Endodermal cell (in vitro differentiated cells): ENCODE measurements at regions not wholly inside any gene's neighbourhood (a gene's known extent, or its start where the extent isn't known, plus 50 kb on each side); places are given as distances from the start of the nearest gene placed in this dataset.

Experiments used
- DNase-seq: peaks from one replicate; pipeline ENCODE4 v3.0.0-alpha.2; 2017
- H3K27ac ChIP-seq: 2 replicates; pipeline ENCODE4 v1.5.1; 2013; ENCODE audit warnings: mild to moderate bottlenecking, low read depth, low read length, moderate library complexity
- H3K27me3 ChIP-seq: 2 replicates; pipeline ENCODE4 v1.6.1; 2013; ENCODE audit warnings: mild to moderate bottlenecking, low read length, moderate library complexity; ENCODE audit not compliant: insufficient read depth, control insufficient read depth, poor library complexity, severe bottlenecking
- H3K36me3 ChIP-seq: 2 replicates; pipeline ENCODE4 v1.7.0; 2013; ENCODE audit warnings: mild to moderate bottlenecking, low read length, moderate library complexity; ENCODE audit not compliant: control insufficient read depth, insufficient read depth
- H3K4me1 ChIP-seq: one replicate; pipeline ENCODE4 v1.7.0; 2013; ENCODE audit warnings: low read length; ENCODE audit not compliant: control insufficient read depth, insufficient read depth
- H3K4me3 ChIP-seq: 2 replicates; pipeline ENCODE4 v1.5.1; 2013; ENCODE audit warnings: mild to moderate bottlenecking, low read length, moderate library complexity
- H3K9ac ChIP-seq: 2 replicates; pipeline ENCODE4 v1.6.1; 2013; ENCODE audit warnings: mild to moderate bottlenecking, low read length, moderate library complexity; ENCODE audit not compliant: poor library complexity, severe bottlenecking; ENCODE audit errors: extremely low read depth
- H3K9me3 ChIP-seq: 2 replicates; pipeline ENCODE4 v1.6.1; 2013; ENCODE audit warnings: mild to moderate bottlenecking, low read length, moderate library complexity; ENCODE audit not compliant: control insufficient read depth
- H3K27ac Mint-ChIP-seq: 2 replicates; pipeline ENCODE4 v1.8.0; 2020; ENCODE audit warnings: mixed read lengths
- H3K27me3 Mint-ChIP-seq: 2 replicates; pipeline ENCODE4 v1.8.0; 2021; ENCODE audit warnings: mild to moderate bottlenecking, mixed read lengths; ENCODE audit not compliant: insufficient read depth
- H3K36me3 Mint-ChIP-seq: 2 replicates; pipeline ENCODE4 v1.8.0; 2020; ENCODE audit warnings: low read depth, mixed read lengths
- H3K4me1 Mint-ChIP-seq: 2 replicates; pipeline ENCODE4 v1.8.0; 2020; ENCODE audit warnings: mixed read lengths
- H3K4me3 Mint-ChIP-seq: 2 replicates; pipeline ENCODE4 v1.8.0; 2020; ENCODE audit warnings: mild to moderate bottlenecking, moderate library complexity, mixed read lengths
- H3K9me3 Mint-ChIP-seq: 2 replicates; pipeline ENCODE4 v1.8.0; 2020; ENCODE audit warnings: mild to moderate bottlenecking, mixed read lengths
- whole genome bisulfite sequencing, 2 experiments: methylation state at CpG; one replicate each; pipeline versions ENCODE4 v1.1.5 to v1.1.7; 2013; ENCODE audit warnings: missing lambda C conversion rate in 2 of 2, mixed read lengths in 1 of 2; ENCODE audit not compliant: insufficient coverage in 1 of 2, insufficient read length in 1 of 2; 5-methylcytosine and 5-hydroxymethylcytosine counted together
- TF ChIP-seq, protein P1 (sequence below): fragments of 200-600 bp; sonication (generic); conservative IDR thresholded peaks from 2 replicates; pipeline ENCODE4 v1.5.0; 2021; ENCODE audit warnings: antibody characterized with exemption, mild to moderate bottlenecking

DNA sequence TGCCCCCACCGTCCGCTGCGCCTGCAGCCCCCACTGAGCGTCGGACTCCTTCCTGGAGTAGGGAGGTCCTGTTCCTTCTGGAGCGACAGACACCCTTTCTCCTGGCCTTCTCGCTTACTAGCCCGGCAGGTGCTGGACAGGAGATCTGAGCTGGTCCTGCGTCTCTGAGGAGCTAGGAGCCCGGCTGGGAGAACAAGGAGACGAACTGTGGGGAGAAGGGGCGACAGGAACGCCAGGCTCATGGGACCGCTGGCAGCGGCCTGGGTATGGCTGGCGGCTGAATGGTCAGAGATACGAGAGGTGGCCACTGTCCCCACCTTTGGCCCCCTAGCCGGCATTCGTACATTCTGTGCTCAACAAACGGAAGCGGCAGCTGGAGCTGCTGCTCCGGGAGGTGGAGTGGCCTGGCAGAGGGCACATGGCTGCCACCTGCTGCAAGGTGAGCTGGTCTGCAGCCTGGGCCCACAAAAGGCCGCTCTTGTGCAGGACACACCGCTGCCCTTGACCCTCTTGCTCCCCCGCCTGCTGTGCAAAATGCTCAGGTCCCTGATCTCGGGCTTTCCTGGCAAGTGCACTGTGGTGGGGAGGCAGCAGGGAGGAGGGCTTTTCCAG is 2066.7 kb downstream of the TP53TG3F start:
- DNase-seq: no peak
- Histone ChIP-seq H3K9ac (no peak overlapping the region), H3K27me3 (no peaks in the 10 kb centered on the region), H3K4me1 (no peaks in the 10 kb centered on the region), H3K9me3 (peaks cover 80% of the 10 kb centered on the region), H3K4me3 (no peak overlapping the region), H3K36me3 (no peaks in the 10 kb centered on the region), H3K27ac (no peak overlapping the region)
- Mint-ChIP-seq H3K9me3 (peaks cover 91% of the 10 kb centered on the region), H3K4me1 (no peaks in the 10 kb centered on the region), H3K27ac (no peak overlapping the region), H3K36me3 (no peaks in the 10 kb centered on the region), H3K4me3 (no peak overlapping the region), H3K27me3 (no peaks in the 10 kb centered on the region)
- TF ChIP-seq, protein P1, sequence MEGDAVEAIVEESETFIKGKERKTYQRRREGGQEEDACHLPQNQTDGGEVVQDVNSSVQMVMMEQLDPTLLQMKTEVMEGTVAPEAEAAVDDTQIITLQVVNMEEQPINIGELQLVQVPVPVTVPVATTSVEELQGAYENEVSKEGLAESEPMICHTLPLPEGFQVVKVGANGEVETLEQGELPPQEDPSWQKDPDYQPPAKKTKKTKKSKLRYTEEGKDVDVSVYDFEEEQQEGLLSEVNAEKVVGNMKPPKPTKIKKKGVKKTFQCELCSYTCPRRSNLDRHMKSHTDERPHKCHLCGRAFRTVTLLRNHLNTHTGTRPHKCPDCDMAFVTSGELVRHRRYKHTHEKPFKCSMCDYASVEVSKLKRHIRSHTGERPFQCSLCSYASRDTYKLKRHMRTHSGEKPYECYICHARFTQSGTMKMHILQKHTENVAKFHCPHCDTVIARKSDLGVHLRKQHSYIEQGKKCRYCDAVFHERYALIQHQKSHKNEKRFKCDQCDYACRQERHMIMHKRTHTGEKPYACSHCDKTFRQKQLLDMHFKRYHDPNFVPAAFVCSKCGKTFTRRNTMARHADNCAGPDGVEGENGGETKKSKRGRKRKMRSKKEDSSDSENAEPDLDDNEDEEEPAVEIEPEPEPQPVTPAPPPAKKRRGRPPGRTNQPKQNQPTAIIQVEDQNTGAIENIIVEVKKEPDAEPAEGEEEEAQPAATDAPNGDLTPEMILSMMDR: no peak
- 85 to 87% methylated on average over 11 to 26 of the region's 26 CpGs for WGBS, 2 experiments

DNA sequence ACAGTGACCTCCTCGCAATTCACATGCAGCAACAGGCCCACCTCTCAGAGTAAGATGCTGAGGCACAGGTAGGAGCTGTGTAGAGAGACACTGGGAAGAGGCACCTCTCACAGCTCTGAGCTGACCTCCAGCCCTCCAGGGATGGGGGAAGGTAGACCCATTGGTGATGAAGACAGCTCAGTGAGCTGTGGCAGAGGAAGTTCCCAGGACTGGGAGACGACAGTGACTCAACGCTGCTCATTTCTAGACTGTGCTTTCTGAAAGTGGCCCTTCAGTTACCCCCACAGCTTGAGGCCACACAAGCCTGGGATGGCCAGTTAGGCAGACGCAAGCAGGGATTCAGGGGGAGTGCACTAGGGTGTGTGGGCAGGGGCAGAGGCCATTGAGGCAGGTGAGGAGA is 2073.2 kb downstream of the TP53TG3F start:
- TF ChIP-seq, protein P1: no peak
- H3K27ac Mint-ChIP-seq: no peak overlapping the region
- H3K27ac ChIP-seq: no peak overlapping the region

DNA sequence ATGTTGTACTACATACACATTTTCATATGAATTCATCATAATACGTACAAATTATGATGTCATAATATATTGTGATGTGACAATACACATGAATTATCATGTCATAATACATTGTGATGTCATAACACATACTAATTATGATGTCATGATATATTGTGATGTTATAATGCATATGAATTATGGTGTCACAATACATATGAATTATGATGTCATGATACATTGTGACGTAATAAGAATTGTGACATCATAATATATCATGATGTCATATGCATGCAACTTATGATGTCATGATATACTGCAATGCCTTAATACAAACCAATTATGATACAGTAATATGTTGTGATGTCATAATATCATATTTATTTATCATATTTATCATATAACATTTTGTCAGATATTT is 2074.3 kb downstream of the TP53TG3F start:
- no peak overlapping the region for H3K9ac ChIP-seq
- no peaks in the 10 kb centered on the region for H3K36me3 Mint-ChIP-seq
- H3K4me3 ChIP-seq: no peak overlapping the region
- H3K4me3 Mint-ChIP-seq: no peak overlapping the region
- peaks cover 73% of the 10 kb centered on the region for H3K9me3 Mint-ChIP-seq
- no peaks in the 10 kb centered on the region for H3K27me3 Mint-ChIP-seq
- H3K27ac ChIP-seq: no peak overlapping the region
- no peaks in the 10 kb centered on the region for H3K27me3 ChIP-seq
- 80% methylated on average over 1 of the region's 2 CpGs; no CpG with 5 or more reads in 1 of the 2 experiments for WGBS, 2 experiments
- DNase-seq: no peak
- no peaks in the 10 kb centered on the region for H3K36me3 ChIP-seq
- H3K9me3 ChIP-seq: peaks cover 48% of the 10 kb centered on the region
- H3K27ac Mint-ChIP-seq: no peak overlapping the region
- no peaks in the 10 kb centered on the region for H3K4me1 Mint-ChIP-seq
- H3K4me1 ChIP-seq: no peaks in the 10 kb centered on the region
- TF ChIP-seq, protein P1: no peak

More for the DNA sequence above, 2073.2 kb downstream of the TP53TG3F start:
- H3K9me3 Mint-ChIP-seq: peaks cover 76% of the 10 kb centered on the region
- Histone ChIP-seq H3K4me1 (no peaks in the 10 kb centered on the region), H3K9ac (no peak overlapping the region), H3K36me3 (no peaks in the 10 kb centered on the region), H3K27me3 (no peaks in the 10 kb centered on the region), H3K4me3 (no peak overlapping the region), H3K9me3 (peaks cover 55% of the 10 kb centered on the region)
- DNase-seq: no peak
- WGBS, 2 experiments: 70 to 76% methylated on average over 3 to 4 of the region's 4 CpGs
- no peaks in the 10 kb centered on the region for H3K4me1 Mint-ChIP-seq
- H3K36me3 Mint-ChIP-seq: no peaks in the 10 kb centered on the region
- H3K27me3 Mint-ChIP-seq: no peaks in the 10 kb centered on the region
- no peak overlapping the region for H3K4me3 Mint-ChIP-seq
